A172 (cell line): ENCODE measurements at regions not wholly inside any gene's neighbourhood (a gene's known extent, or its start where the extent isn't known, plus 50 kb on each side); places are given as distances from the start of the nearest gene placed in this dataset.
"Not testable (repeated sequence)": the region's sequence is repeated elsewhere in the genome, so short reads cannot be mapped to it uniquely, and the experiment has no call there.

ENCODE experiments used
- DNase-seq: peaks from one replicate; pipeline ENCODE4 v3.0.0-alpha.2; 2015; ENCODE audit warnings: low spot score

DNA sequence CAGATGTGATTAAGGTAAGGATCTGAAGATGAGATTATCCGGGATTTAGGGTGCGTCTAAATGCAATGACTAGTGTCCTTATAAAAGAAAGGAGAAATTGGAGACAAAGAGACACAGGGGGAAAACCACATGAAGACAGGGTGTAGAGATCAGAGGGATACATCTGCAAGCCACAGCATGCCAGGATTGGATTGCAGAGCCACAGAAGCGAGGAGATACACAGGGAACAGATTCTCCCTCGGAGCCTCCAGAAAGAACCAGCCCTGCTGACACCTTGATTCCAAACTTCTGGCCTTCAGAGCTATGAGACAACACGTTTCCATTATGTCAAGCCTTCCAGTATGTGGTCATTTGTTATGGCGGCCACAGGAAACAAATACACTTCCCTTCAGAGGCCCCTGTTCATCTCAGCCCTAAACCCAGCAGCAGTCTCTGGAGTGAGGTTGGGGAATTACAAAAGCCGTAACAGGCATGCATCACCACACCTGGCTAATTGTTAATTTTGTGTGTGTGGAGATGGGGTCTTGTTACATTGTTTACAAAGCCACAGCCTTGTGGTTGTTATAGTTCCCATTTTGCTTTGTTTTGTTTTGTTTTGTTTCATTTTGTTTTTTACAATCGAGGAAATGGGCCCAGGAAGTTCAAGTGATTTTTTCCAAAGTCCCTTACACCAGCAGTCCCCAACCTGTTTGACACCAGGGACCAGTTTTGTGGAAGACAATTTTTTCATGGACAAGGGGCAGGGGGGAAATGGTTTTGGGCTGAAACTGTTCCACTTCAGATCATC lies 51.6 kb upstream of the LYRM9 start:
- no peak for DNase-seq

GRCh38 chr17:27945333-27945616 lies 52.1 kb upstream of the LYRM9 start:
- no peak for DNase-seq

DNA sequence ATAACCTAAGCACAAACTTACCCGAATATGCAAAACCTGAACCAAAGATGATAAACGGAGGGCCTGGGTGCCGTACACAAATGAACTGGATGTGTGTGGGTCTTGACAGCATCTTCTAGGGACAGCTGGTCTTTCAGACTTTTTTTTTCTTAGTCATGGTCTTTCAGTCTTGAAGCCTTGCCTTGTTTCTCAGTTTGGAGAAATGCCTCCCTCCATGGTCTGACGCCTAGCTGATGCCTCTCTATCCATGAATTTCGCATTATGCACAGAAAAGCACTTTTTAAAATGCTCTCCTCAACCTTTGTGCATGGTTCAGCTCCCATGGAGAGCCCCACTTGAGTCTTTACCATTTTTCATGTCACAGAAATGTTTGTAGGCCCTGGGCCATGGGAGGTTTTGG lies 52.8 kb upstream of the LYRM9 start:
- no peak for DNase-seq

DNA sequence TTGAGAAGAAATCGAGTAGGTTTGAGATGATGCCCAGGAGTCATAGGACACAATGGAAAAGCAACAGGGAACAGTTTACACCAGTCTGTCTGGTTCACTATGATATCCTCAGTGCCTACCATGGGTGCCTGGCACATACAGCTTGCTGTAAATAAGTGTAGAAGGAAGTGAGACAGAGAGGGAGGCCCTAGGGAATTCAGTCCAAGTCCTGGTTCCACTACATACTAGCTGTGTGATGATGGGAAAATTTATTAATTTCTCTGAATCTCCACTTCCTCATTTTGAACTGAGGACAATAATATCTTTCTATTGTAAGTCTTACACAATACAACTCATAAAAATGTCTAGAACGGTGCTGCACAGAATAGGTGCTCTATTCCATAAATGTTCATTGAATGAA lies 53.3 kb upstream of the LYRM9 start:
- no peak for DNase-seq

DNA sequence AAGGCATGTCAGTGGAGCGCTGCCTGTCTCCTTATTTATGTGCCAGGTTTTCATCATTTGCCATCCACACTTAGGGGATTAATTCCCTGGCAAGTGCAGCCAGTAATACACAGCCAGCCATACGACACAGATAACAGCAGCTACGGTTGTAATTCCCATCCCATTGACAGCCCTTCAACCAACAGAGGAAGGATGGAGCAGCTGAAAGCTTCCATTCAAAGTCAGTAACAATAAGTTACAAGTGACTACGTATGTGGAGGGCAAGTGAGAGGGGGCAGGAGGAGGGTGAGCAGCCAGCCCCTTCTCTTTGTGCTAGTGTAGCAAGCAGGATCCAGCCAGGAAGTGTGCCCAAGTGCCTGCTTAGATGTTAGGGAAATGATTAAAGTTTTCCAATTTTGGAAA lies 53.8 kb upstream of the LYRM9 start:
- DNase-seq: no peak

GRCh38 chr17:27949304-27949703 lies 56.1 kb upstream of the LYRM9 start:
- no peak for DNase-seq

DNA sequence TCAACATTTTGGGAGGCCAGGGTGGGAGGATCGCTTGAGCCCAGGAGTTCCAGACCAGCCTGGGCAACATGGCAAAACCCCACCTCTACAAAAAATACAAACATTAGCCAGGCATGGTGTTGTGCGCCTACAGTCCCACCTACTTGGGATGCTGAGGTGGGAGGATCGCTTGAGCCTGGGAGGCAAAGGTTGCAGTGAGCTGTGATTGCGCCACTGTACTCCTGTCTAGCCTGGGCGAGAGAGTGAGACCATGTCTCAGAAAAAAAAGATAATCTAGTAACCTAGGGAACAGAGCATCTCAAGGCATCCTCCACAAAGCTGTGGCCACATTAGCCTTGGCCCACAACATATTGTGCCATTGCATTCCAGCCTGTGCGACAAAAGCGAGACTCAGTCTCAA lies 57.1 kb upstream of the LYRM9 start:
- not testable (repeated sequence) for DNase-seq

DNA sequence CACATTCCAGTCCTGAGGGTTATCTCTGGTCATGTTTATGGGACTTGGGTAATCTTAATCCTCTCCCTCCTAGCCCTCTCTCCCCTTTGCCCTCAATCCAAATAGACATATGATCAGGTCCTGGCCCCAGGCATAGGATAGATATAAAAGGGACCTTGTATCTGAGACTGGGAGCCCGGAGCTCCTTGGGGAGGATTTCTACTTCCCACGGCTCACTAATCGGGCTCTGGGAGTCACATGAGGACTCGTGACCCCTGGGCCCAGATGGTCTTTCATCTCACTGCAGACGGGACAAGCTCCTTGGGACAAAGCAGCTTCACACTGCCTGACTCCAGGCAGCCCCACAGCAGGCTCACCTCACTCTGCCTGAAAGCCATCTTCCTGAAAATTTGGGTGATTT lies 57.8 kb upstream of the LYRM9 start:
- no peak for DNase-seq

GRCh38 chr17:27951872-27952271 lies 58.7 kb upstream of the LYRM9 start:
- DNase-seq: no peak

DNA sequence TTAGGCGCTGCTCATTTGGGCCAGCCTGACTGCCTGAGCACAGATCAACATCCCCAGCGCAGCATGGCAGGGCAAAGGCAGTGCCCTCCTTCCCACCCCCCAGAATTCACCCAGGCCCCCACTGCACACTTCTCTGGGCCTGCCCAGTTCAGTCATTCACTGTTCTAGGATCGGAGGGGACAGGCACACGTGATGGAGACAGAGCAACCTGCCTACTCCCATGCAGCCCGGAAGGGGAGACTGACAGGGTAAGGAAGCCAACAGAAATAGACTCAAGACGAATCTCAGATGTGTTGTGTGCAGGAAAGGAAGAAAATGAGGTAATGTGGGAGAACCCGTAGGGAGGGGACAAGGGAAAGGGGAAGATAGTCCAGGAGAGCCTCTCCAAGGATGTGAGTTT lies 59.2 kb upstream of the LYRM9 start:
- no peak for DNase-seq

DNA sequence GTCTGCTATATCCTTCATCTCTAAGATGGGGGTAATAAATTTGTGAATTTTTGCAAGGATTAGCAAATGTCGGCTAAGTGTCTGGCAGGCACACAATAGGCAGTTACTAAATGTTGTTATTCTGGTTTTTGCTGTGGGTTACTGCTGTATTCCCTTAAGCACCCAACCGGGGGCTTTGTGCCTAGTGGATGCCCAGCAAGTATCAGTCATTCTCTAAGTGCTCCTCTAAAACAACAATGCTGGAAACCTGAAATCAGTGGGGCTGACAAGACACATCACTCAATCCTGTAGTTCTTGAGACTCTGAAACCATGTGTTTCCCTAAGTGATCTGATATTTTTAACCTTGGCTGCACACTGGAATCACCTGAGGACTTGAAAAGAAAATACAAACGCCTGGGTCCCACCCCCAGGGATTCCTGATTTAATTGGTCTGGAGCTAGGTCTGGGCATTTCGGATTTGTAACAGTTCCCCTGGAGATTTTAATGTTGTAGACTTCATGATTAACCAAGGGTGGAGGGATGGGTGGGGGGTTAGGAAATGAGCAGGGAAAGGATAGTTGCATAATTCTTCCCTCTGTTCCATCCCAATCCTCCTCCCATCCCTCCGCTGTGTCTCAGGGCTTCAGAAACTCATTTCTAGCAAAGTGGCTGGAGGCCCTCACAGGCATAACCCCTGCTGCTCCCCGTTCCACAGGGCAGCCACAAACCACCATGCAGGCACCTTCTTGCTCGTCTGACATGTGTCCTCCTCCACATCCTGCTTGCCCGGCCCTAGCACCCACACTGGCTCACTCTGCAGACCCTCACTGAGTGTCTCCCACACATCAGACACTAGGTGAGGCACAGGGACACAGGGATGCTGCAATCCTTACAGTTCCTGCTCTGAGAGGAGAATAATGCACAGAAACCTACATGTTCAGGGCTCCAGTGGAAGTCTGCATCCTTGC lies 61.7 kb upstream of the LYRM9 start:
- DNase-seq: no peak

DNA sequence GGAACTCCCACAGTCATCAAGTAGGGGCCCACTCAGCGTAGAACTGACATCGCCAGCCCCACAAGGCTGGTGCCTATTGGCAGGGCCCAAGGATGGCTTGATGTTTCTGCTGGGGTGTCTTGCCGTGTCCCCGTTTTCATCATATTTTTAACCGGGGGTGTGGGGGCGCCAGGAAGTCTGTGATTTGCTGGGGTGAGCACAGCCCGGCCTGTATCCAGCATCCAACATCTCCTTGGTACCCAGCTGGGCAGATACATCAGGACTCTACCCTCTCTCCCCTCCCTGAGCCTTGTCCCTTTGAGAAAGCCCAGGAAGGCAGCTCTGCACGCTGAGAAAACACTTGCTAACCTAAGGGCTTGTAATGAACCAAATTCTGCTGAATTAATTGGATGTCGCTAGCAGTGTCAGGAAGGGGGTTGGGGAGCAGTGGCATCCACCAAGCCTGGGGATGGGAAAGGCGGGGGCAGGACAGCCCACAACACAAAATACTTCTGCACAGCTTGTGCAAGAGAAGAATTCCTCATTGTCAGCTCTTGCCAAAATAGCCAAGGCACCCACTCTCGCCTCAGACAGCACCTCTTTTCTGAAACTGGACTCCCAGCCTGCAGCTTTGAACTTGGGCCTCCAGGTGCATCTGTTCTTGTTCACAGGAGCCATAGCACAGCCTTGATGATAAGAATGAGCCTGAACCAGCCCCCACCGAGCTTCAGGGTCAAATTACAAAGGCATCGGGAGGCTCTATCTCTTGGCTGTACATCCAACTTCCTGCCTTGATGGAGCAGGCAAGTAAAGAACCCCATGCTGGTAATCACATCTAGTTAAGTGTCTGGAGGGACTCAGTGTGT lies 63.7 kb upstream of the LYRM9 start:
- DNase-seq: no peak

DNA sequence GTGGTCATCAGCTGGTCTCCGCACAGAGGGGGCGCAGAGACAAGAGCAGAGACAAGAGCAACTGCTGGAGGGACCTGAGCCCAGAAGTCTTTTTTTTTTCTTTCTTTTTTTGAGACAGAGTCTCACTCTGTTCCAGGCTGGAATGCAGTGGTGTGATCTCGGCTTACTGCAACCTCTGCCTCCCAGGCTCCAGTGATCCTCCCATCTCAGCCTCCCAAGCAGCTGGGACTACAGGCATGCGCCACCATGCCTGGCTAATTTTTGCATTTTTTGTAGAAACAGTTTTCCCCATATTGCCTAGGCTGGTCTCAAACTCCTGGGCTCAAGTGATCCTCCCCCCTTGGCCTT lies 64.3 kb upstream of the LYRM9 start:
- not testable (repeated sequence) for DNase-seq

DNA sequence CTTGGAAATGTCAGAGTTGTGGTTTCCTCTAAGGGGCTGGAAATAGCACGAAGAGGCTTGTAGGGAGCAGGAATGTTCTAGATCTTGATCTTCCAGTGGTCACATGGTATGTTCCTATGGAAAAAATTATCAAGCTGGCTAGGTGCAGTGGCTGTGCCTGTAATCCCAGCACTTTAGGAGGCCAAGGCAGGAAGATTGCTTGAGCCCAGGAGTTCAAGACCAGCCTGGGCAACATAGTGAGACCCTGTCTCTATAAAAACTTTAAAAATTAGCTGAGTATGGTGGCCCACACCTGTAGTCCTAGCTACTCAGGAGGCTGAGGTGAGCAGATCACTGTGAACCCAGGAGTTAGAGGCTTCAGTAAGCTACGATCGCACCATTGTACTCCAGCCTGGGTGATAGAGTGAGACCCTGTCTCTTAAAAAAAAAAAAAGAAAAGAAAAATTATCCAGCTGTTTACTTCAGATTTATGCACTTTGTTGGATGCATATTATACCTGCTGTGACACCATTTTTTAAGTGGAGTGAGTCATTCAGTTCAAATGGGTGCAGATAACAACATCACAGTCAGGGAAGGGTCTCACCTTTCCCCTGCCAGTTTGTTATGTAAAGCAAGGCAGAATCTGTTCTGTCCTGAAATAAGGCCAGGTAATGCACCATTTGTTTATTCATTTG lies 65.7 kb upstream of the LYRM9 start:
- no peak for DNase-seq

- DNase-seq: no peak
These were observed 66.2 kb upstream of the LYRM9 start for GRCh38 chr17:27959382-27959709.

- DNase-seq: no peak
These were observed 67.2 kb upstream of the LYRM9 start for GRCh38 chr17:27960183-27960849.

- not testable (repeated sequence) for DNase-seq
These were observed 69.4 kb upstream of the LYRM9 start for GRCh38 chr17:27962581-27962980.

GRCh38 chr17:27965224-27965623 lies 72.1 kb upstream of the LYRM9 start:
- DNase-seq: no peak

GRCh38 chr17:27968206-27968732 lies 74.2 kb upstream of the NLK start:
- DNase-seq: no peak

- DNase-seq: no peak
These were observed 71.9 kb upstream of the NLK start for GRCh38 chr17:27970587-27970986.
